ENCODE measurements at regions not wholly inside any gene's neighbourhood (a gene's known extent, or its start where the extent isn't known, plus 50 kb on each side); places are given as distances from the start of the nearest gene placed in this dataset.

DNA sequence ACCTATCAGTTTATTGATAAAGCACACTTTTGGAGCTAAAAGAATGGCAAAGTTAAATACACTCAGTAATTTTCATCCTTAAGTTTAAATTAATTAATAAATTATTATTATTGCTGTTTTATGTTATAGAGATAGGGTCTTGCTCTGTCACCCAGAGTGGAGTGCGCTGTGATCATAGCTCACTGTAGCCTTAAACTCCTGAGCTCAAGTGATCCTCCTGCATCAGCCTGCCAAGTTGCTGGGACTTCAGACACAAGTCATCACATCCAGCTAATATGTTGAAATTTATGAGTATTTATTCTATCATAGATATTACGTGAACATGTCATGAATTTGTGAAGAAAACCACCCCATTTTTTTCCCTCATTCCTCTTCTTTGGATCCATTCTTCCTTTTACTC lies 64.2 kb downstream of the GJA1 start:
- no peak for DNase-seq

DNA sequence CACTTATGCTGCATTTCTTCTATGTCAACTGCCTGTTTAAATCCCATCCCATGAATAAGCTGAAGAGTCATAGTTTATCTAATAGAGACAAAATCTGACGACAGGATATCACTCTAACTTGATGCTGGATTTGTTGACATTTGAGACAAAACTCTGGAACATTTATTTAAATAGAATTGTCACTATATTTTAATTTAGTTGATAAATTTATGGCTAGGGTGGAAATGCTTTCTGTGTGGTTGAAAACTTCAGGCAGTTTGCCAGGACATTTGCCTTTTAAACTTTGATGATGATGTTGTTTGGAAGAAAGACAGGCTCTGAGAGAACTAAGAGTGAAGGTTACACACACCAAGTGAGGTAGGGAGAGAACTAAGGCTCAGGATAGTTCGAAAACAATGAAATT lies 68.1 kb downstream of the GJA1 start:
- no peak for DNase-seq

DNA sequence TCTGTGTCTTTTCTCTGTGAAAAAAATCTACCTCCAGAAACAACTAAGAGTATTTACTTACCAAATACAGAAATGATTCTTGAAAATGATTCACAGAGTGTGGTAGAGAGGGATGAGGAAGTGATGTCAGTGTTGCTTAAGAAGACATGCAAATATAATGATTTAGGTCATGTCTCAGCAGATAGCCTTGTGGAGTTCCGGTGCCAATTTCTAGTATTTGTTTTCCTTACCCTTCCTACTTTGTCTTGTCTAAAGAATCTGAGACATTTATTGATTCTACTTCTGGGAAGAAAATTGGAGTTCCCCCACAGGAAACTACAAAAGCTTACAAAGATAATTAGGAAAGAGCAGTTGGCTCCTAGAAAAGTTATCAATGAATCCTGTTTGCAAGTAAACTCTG lies 68.8 kb downstream of the GJA1 start:
- DNase-seq = no peak

DNA sequence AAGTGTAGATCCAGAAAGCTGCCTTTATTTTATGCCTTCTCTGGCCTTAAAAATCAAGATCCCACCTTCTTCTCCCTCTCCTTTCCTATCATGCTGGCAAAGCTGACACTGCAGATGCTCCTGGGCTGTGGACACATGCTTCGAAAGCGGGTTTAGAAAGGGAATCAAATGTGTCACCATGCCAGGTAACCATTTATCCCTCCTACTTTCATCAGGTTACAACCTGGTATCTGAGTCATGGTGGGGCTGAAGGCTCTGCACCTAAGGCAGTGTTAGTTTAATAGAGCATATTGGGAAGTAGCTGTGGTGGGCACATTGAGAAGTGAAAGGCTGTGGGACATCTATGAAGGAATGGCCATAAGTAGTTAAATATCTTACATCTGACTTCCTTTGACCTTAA lies 69.8 kb downstream of the GJA1 start:
- DNase-seq = no peak

DNA sequence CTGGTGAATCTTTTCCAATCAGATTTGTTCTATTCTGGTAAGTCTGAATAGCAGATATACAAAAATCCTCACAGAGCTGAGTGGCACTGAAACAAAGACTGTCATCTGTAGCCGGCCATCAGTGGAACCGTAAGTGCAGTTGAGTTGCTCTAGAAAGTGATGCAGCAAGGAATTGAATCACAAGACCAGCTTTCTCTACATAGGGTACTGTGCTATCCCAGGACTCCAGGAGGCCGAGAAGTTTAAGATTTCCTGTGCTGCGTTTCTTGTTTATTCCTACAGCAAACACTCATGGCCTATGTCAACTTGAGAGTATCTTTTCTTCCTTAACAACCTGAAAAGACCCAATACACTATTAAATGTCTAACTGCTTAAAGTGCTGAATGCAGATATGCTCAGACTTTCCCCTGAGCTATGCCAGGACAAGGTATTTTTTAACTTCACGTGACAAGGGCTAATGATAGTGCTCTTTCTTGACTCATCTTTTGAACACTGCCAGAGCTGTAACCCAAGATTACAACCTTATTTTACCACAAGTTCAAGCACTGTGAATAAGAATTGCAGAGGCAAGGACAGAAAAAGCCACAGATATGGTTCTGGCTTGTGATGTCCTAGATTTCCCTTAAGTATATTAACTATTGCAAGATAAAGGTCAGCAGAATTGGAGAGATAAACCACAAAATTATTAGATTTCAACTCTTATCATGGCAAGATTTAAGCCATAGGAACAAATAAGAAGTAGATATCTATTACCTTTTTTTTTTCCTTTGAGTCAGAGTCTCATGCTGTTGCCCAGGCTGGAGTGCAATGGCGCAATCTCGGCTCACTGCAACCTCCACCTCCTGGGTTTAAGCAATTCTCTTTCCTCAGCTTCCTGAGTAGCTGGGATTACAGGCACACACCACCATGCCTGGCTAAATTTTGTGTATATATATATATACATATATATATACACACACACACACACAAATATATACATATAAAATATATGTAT lies 71.6 kb downstream of the GJA1 start:
- DNase-seq = no peak

DNA sequence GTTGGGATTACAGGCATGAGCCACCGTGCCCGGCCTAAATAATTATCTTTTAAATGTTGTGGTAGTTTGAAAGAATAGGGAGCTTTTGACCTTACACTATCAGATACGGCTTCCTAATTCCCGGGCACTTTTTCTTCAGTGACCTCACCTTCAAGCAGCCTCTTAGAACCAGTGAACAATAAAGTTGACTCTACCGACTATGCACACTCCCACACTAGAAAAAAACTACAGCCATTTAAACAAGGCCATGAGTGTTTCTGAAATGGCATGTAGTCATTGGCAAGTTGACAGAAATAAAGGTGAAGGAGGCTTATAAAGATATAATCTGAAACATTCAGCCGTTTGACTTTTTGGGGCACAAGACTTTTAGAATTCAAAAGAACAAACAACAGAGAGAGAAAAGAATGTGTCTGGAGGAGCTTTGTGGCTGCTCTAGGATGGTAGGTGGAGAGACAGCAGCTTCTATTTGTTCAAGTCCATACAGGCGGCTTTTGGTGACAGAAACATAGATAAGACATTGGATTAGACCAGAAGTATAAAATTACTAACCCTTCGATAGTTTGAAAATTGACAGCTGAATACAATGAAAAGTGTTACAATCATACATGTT lies 75.2 kb downstream of the GJA1 start:
- DNase-seq = no peak

GRCh38 chr6:121515630-121516265 lies 80.3 kb downstream of the GJA1 start:
- DNase-seq = no peak

- no peak for DNase-seq
Observed at GRCh38 chr6:121516331-121516730, 80.9 kb downstream of the GJA1 start.

- no peak for DNase-seq
Observed at GRCh38 chr6:121520337-121521163, 85.1 kb downstream of the GJA1 start.

DNA sequence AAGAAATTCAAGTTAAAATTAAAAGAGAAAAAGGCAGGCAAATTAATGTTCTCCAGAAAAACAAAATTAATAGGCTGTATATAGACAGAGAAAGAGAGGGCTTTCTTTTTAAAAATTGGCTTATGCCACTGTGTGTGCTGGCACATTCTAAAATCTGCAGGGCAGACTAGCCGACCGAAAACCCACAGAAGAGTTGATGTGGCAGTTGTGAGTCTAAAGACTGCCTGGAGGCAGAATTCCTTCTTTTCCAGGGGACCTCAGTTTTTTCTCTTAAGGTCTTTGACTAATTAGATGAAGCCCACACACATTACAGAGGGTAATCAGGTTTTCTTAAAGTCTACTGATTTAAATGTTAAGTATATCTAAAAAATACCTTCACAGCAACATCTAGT lies 85.7 kb downstream of the GJA1 start:
- DNase-seq = no peak

DNA sequence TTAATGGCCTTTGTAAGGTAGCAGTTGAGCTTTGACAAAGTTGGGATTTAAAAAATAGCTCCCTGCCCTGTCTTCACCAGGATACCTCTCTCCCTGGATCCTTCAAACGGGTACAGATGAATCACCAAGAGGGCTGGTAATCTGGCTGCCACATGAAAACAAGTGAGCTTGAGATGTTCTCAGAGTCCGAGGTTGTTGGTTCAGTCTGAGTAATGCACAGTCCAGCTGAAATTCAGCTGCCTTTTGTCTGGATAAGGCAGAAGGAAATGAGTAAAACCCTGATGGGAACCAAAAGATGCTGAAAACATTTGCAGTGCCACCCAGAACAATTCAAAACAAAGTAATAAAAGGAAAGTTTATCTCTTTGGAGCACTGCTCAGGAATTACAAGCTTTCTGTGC lies 86.8 kb downstream of the GJA1 start:
- no peak for DNase-seq

DNA sequence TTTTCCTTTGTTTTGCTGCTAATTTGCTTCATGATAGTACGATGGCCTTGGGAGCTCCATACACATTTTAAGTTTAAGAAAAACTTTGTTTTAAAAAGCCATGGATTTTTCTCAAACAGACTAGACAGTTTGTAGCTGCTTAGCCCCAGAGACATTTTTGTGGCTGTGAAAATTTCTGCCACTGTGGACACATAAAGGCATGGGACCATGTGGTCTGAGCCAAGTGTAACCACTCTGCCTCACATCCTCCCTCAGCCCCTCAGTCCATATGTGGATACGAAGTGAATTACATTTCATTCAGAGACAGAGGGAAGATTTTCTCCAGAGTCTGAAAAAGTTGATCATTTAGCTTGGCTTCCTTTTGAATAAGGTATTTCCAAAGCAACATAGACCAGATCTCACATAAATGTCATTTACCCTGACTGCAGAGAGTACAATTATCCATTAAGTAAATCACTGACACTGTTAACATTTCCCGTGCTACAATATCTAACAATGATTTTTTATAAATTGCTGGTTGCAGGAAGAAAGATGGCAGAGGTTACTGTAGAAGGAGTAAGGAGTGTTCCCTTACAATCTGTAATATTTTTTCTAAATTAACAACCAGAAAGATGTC lies 87.4 kb downstream of the GJA1 start:
- no peak for DNase-seq

DNA sequence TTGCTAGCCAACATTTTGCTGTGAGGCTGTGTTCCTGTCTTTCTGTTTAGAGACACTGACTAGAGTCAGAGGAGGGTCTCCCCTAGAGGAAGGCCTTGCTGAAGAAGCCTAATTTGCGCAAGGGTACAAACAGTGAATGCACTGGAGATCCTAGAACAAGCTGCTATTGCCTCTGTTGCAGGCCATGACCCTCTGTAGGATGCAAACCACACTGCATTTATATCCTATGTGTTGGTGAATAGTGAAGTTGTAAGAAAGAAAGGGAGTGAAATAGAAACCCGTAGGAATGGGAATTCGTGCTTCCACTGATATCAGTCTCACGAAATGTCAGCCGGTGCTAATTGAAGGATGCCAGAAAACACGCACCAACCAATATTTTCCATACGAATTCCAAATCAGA lies 88.2 kb downstream of the GJA1 start:
- DNase-seq = no peak

GRCh38 chr6:121526282-121526681 lies 90.8 kb downstream of the GJA1 start:
- no peak for DNase-seq

- no peak for DNase-seq
Observed at GRCh38 chr6:121531658-121532169, 96.3 kb downstream of the GJA1 start.

GRCh38 chr6:121533321-121533841 lies 97.9 kb downstream of the GJA1 start:
- DNase-seq = no peak

- no peak for DNase-seq
Observed at GRCh38 chr6:121535777-121536176, 100.3 kb downstream of the GJA1 start.

DNA sequence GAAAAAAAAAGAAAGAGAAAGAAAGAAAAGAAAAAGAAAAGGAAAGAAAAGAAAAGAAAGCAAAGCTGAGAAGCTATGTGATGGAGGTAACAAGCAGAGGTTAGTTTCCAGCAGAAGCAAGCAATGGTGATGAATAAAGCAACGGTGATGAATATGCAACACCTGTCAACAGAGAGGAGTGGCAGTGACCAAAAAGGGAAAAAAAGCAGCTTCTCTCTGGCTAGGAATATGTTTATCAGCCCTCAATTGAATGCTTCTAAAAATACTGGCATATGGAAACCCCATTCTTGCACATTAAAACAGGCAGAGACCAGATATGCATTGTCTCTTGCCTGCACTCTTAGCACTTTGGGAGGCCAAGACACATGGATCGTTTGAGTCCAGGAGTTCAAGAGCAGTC lies 100.9 kb downstream of the GJA1 start:
- DNase-seq = no peak

GRCh38 chr6:121539439-121539838 lies 104.0 kb downstream of the GJA1 start:
- DNase-seq = no peak

GRCh38 chr6:121540210-121540609 lies 104.8 kb downstream of the GJA1 start:
- no peak for DNase-seq

- no peak for DNase-seq
Observed at GRCh38 chr6:121544691-121545090, 109.2 kb downstream of the GJA1 start.

GRCh38 chr6:121548131-121548530 lies 112.7 kb downstream of the GJA1 start:
- no peak for DNase-seq

All from activated naive CD4-positive, alpha-beta T cell treated with anti-CD3 and anti-CD28 coated beads, Interleukin-2, amount 50 U/mL, for 16 hours (primary cell).